GM10266 (cell line): ENCODE measurements at regions not wholly inside any gene's neighbourhood (a gene's known extent, or its start where the extent isn't known, plus 50 kb on each side); places are given as distances from the start of the nearest gene placed in this dataset.

Experiments used
- DNase-seq: peaks from one replicate; pipeline ENCODE4 v3.0.0; 2012; ENCODE audit errors: extremely low spot score
- CTCF ChIP-seq: IDR thresholded peaks from 2 replicates; pipeline ENCODE4 v1.5.1; 2012; ENCODE audit warnings: mild to moderate bottlenecking, low read depth; ENCODE audit not compliant: control insufficient read depth, insufficient read depth; ENCODE audit errors: missing control alignments

- no peak for DNase-seq
- TF ChIP-seq CTCF: no peak
Observed at GRCh38 chr4:164524789-164525188, 229.1 kb upstream of the SMIM31 start.

GRCh38 chr4:164526933-164527583, 226.9 kb upstream of the SMIM31 start:
- TF ChIP-seq CTCF: no peak
- no peak for DNase-seq

- TF ChIP-seq CTCF: no peak
- no peak for DNase-seq
Observed at GRCh38 chr4:164529058-164529457, 224.9 kb upstream of the SMIM31 start.

GRCh38 chr4:164529486-164529885, 224.4 kb upstream of the SMIM31 start:
- DNase-seq: no peak
- no peak for TF ChIP-seq CTCF

- no peak for DNase-seq
- TF ChIP-seq CTCF: no peak
Observed at GRCh38 chr4:164531336-164531735, 222.6 kb upstream of the SMIM31 start.

GRCh38 chr4:164536814-164537213, 217.1 kb upstream of the SMIM31 start:
- no peak for DNase-seq
- no peak for TF ChIP-seq CTCF

GRCh38 chr4:164538097-164538496, 215.8 kb upstream of the SMIM31 start:
- DNase-seq: no peak

More at GRCh38 chr4:164538097-164538496, 215.8 kb upstream of the SMIM31 start:
- no peak for TF ChIP-seq CTCF
